WTC11 (cell line): ENCODE measurements at regions not wholly inside any gene's neighbourhood (a gene's known extent, or its start where the extent isn't known, plus 50 kb on each side); places are given as distances from the start of the nearest gene placed in this dataset.

Experiments used
- ELF4 ChIP-seq: sonication (generic); formaldehyde crosslinking; IDR thresholded peaks from 2 replicates; pipeline ENCODE4 v1.8.1; 2022; ENCODE audit warnings: low read depth, mild to moderate bottlenecking, moderate library complexity, missing genetic modification reagents
- FOXP1 ChIP-seq: sonication (generic); formaldehyde crosslinking; IDR thresholded peaks from 2 replicates; pipeline ENCODE4 v1.8.0; 2022; ENCODE audit warnings: missing genetic modification reagents, mild to moderate bottlenecking, moderate library complexity, borderline replicate concordance
- NFYB ChIP-seq: sonication (generic); formaldehyde crosslinking; conservative IDR thresholded peaks from 2 replicates; pipeline ENCODE4 v1.8.0; 2022; ENCODE audit warnings: low read depth, missing genetic modification reagents
- SP1 ChIP-seq: sonication (generic); formaldehyde crosslinking; conservative IDR thresholded peaks from 2 replicates; pipeline ENCODE4 v1.8.1; 2022; ENCODE audit warnings: missing genetic modification reagents
- TCF7 ChIP-seq: sonication (generic); formaldehyde crosslinking; IDR thresholded peaks from 2 replicates; pipeline ENCODE4 v1.8.0; 2022; ENCODE audit warnings: mild to moderate bottlenecking, low read depth, missing genetic modification reagents, moderate library complexity
- ZNF317 ChIP-seq: sonication (generic); formaldehyde crosslinking; IDR thresholded peaks from 2 replicates; pipeline ENCODE4 v1.8.1; 2023; ENCODE audit warnings: low read depth, mild to moderate bottlenecking, moderate library complexity, missing genetic modification reagents, borderline replicate concordance
- TF ChIP-seq, protein P1 (sequence below): sonication (generic); formaldehyde crosslinking; IDR thresholded peaks from 2 replicates; pipeline ENCODE4 v1.8.0; 2023; ENCODE audit warnings: mild to moderate bottlenecking, missing genetic modification reagents
- TF ChIP-seq, protein P2 (sequence below): fragments of 200-600 bp; IDR thresholded peaks from 2 replicates; pipeline ENCODE4 v1.8.0; 2022; ENCODE audit warnings: antibody characterized with exemption
- TF ChIP-seq, protein P3 (sequence below): sonication (generic); formaldehyde crosslinking; conservative IDR thresholded peaks from 2 replicates; pipeline ENCODE4 v1.8.1; 2022; ENCODE audit warnings: mild to moderate bottlenecking, missing genetic modification reagents
- TF ChIP-seq, protein P4 (sequence below): fragments of 250-450 bp; sonication (Bioruptor Pico); IDR thresholded peaks from 2 replicates; pipeline ENCODE4 v1.9.0; 2021; ENCODE audit warnings: mild to moderate bottlenecking
- TF ChIP-seq, protein P5 (sequence below): fragments of 250-450 bp; sonication (Bioruptor Pico); IDR thresholded peaks from 2 replicates; pipeline ENCODE4 v2.1.2; 2022; ENCODE audit warnings: mild to moderate bottlenecking, moderate library complexity
- TF ChIP-seq, protein P6 (sequence below): fragments of 250-450 bp; sonication (Bioruptor Pico); conservative IDR thresholded peaks from 2 replicates; pipeline ENCODE4 v1.9.0; 2021; ENCODE audit warnings: mild to moderate bottlenecking
- TF ChIP-seq, protein P7 (sequence below): sonication (generic); formaldehyde crosslinking; IDR thresholded peaks from 2 replicates; pipeline ENCODE4 v1.8.0; 2022; ENCODE audit warnings: mild to moderate bottlenecking, missing genetic modification reagents

DNA sequence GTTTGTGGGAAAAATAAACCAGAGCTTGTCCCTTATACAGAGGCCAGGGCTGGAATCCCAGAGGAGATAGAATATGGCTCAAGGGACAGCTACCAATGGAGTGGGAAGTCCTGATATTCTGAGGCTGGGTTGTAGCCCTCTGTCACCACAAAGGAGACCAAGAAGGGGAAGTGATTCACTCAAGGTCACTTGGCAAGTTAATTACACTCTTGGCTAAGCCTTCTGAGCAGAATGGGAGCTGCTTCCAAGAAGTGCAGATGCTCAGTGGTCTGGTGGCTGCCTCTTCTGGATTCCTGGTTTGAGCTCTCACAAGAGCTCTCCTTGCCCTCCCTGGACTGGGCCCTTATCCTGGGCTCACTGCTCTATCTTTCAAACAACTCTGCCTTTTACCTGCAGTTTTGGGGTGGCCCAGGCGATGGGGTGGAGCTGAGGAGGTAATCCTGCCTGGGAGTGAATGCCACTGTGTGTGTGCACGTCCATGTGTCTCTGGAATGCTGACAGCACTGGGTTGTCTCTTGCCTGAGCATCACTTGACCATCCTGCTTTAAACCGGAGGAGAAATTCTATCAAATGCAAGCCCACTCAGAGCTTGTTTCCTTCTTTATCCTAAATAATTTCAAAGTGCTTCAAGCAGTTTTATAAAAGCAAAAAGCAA lies 168.2 kb downstream of the KCNS3 start:
- no peak for TF ChIP-seq FOXP1
- TF ChIP-seq, protein P1, sequence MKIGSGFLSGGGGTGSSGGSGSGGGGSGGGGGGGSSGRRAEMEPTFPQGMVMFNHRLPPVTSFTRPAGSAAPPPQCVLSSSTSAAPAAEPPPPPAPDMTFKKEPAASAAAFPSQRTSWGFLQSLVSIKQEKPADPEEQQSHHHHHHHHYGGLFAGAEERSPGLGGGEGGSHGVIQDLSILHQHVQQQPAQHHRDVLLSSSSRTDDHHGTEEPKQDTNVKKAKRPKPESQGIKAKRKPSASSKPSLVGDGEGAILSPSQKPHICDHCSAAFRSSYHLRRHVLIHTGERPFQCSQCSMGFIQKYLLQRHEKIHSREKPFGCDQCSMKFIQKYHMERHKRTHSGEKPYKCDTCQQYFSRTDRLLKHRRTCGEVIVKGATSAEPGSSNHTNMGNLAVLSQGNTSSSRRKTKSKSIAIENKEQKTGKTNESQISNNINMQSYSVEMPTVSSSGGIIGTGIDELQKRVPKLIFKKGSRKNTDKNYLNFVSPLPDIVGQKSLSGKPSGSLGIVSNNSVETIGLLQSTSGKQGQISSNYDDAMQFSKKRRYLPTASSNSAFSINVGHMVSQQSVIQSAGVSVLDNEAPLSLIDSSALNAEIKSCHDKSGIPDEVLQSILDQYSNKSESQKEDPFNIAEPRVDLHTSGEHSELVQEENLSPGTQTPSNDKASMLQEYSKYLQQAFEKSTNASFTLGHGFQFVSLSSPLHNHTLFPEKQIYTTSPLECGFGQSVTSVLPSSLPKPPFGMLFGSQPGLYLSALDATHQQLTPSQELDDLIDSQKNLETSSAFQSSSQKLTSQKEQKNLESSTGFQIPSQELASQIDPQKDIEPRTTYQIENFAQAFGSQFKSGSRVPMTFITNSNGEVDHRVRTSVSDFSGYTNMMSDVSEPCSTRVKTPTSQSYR (CRISPR knock-in tag): no peak
- TF ChIP-seq, protein P2, sequence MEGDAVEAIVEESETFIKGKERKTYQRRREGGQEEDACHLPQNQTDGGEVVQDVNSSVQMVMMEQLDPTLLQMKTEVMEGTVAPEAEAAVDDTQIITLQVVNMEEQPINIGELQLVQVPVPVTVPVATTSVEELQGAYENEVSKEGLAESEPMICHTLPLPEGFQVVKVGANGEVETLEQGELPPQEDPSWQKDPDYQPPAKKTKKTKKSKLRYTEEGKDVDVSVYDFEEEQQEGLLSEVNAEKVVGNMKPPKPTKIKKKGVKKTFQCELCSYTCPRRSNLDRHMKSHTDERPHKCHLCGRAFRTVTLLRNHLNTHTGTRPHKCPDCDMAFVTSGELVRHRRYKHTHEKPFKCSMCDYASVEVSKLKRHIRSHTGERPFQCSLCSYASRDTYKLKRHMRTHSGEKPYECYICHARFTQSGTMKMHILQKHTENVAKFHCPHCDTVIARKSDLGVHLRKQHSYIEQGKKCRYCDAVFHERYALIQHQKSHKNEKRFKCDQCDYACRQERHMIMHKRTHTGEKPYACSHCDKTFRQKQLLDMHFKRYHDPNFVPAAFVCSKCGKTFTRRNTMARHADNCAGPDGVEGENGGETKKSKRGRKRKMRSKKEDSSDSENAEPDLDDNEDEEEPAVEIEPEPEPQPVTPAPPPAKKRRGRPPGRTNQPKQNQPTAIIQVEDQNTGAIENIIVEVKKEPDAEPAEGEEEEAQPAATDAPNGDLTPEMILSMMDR: no peak
- TF ChIP-seq, protein P3, sequence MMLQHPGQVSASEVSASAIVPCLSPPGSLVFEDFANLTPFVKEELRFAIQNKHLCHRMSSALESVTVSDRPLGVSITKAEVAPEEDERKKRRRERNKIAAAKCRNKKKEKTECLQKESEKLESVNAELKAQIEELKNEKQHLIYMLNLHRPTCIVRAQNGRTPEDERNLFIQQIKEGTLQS: no peak
- no peak for TF ChIP-seq ZNF317
- TF ChIP-seq, protein P4, sequence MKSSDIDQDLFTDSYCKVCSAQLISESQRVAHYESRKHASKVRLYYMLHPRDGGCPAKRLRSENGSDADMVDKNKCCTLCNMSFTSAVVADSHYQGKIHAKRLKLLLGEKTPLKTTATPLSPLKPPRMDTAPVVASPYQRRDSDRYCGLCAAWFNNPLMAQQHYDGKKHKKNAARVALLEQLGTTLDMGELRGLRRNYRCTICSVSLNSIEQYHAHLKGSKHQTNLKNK (CRISPR knock-in tag): no peak
- no peak for TF ChIP-seq SP1
- TF ChIP-seq, protein P5, sequence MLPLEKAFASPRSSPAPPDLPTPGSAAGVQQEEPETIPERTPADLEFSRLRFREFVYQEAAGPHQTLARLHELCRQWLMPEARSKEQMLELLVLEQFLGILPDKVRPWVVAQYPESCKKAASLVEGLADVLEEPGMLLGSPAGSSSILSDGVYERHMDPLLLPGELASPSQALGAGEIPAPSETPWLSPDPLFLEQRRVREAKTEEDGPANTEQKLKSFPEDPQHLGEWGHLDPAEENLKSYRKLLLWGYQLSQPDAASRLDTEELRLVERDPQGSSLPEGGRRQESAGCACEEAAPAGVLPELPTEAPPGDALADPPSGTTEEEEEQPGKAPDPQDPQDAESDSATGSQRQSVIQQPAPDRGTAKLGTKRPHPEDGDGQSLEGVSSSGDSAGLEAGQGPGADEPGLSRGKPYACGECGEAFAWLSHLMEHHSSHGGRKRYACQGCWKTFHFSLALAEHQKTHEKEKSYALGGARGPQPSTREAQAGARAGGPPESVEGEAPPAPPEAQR (CRISPR knock-in tag): no peak
- TF ChIP-seq, protein P6, sequence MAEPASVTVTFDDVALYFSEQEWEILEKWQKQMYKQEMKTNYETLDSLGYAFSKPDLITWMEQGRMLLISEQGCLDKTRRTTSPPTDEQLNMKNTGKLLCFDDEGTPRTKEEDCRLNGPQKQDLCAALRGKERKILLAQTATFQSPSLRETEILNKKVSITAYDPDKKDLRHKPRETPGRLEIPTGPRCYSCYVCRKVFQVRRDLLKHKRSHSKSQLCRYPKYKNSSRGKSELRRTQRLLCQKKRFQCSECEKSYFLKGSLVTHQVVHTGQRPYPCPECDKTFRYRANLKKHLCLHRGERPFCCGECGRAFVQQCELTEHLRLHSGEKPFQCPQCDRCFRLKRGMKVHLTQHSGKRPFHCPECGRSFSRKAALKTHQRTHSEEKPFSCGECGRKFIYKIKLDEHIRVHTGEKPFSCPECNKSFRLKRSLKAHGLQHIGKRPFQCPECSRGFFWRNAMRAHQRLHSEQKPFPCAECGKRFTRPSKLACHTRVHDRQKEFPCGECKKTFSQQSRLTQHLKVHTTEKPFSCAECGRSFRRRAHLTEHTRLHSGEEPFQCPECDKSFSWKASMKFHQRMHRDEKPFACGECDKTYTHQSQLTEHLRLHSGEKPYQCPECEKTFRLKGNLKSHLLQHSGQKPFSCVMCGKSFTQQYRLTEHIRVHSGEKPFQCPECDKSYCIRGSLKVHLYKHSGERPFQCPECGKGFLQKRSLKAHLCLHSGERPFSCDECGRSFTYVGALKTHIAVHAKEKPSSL (CRISPR knock-in tag): no peak
- no peak for TF ChIP-seq ELF4 (CRISPR knock-in tag)
- TF ChIP-seq, protein P7, sequence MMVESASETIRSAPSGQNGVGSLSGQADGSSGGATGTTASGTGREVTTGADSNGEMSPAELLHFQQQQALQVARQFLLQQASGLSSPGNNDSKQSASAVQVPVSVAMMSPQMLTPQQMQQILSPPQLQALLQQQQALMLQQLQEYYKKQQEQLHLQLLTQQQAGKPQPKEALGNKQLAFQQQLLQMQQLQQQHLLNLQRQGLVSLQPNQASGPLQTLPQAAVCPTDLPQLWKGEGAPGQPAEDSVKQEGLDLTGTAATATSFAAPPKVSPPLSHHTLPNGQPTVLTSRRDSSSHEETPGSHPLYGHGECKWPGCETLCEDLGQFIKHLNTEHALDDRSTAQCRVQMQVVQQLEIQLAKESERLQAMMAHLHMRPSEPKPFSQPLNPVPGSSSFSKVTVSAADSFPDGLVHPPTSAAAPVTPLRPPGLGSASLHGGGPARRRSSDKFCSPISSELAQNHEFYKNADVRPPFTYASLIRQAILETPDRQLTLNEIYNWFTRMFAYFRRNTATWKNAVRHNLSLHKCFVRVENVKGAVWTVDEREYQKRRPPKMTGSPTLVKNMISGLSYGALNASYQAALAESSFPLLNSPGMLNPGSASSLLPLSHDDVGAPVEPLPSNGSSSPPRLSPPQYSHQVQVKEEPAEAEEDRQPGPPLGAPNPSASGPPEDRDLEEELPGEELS (CRISPR knock-in tag): no peak
- TF ChIP-seq NFYB (CRISPR knock-in tag): no peak
- no peak for TF ChIP-seq TCF7 (CRISPR knock-in tag)
